ENCODE measurements at regions not wholly inside any gene's neighbourhood (a gene's known extent, or its start where the extent isn't known, plus 50 kb on each side); places are given as distances from the start of the nearest gene placed in this dataset.

GRCh38 chr17:52744179-52744578, 585.7 kb upstream of the CA10 start:
- no peak for TF ChIP-seq CTCF (IDR thresholded peaks at IDR 0.05; ENCODE audit: insufficient read depth, low read length)
- H3K4me3 ChIP-seq (ENCODE audit: low read depth, low read length): no peak overlapping the region
- DNase-seq (ENCODE audit: low read depth): no peak

GRCh38 chr17:52740006-52740405, 581.5 kb upstream of the CA10 start:
- TF ChIP-seq CTCF (IDR thresholded peaks at IDR 0.05; ENCODE audit: insufficient read depth, low read length): no peak
- DNase-seq (ENCODE audit: low read depth): no peak
- H3K4me3 ChIP-seq (ENCODE audit: low read depth, low read length): no peak overlapping the region

- no peak for DNase-seq (ENCODE audit: low read depth)
- no peak for TF ChIP-seq CTCF (IDR thresholded peaks at IDR 0.05; ENCODE audit: insufficient read depth, low read length)
- H3K4me3 ChIP-seq (ENCODE audit: low read depth, low read length): no peak overlapping the region
These were observed 580.3 kb upstream of the CA10 start for GRCh38 chr17:52738791-52739190.

GRCh38 chr17:52737071-52737470, 578.6 kb upstream of the CA10 start:
- H3K4me3 ChIP-seq (ENCODE audit: low read depth, low read length): no peak overlapping the region
- DNase-seq (ENCODE audit: low read depth): no peak
- no peak for TF ChIP-seq CTCF (IDR thresholded peaks at IDR 0.05; ENCODE audit: insufficient read depth, low read length)

GRCh38 chr17:52732841-52733240, 574.3 kb upstream of the CA10 start:
- DNase-seq (ENCODE audit: low read depth): no peak
- no peak for TF ChIP-seq CTCF (IDR thresholded peaks at IDR 0.05; ENCODE audit: insufficient read depth, low read length)
- H3K4me3 ChIP-seq (ENCODE audit: low read depth, low read length): no peak overlapping the region

- DNase-seq (ENCODE audit: low read depth): no peak
- H3K4me3 ChIP-seq (ENCODE audit: low read depth, low read length): no peak overlapping the region
- no peak for TF ChIP-seq CTCF (IDR thresholded peaks at IDR 0.05; ENCODE audit: insufficient read depth, low read length)
These were observed 566.1 kb upstream of the CA10 start for GRCh38 chr17:52724578-52724977.

- TF ChIP-seq CTCF (IDR thresholded peaks at IDR 0.05; ENCODE audit: insufficient read depth, low read length): no peak
- no peak for DNase-seq (ENCODE audit: low read depth)
- H3K4me3 ChIP-seq (ENCODE audit: low read depth, low read length): no peak overlapping the region
These were observed 563.4 kb upstream of the CA10 start for GRCh38 chr17:52721910-52722309.
